Activated T-cell treated with anti-CD3 and anti-CD28 coated beads for 1 hour (primary cell): ENCODE measurements at regions not wholly inside any gene's neighbourhood (a gene's known extent, or its start where the extent isn't known, plus 50 kb on each side); places are given as distances from the start of the nearest gene placed in this dataset.
"Not testable (repeated sequence)": the region's sequence is repeated elsewhere in the genome, so short reads cannot be mapped to it uniquely, and the experiment has no call there.

ENCODE experiments used
- DNase-seq: peaks from one replicate; pipeline ENCODE4 v3.0.0-alpha.2; 2020; ENCODE audit warnings: low read depth

DNA sequence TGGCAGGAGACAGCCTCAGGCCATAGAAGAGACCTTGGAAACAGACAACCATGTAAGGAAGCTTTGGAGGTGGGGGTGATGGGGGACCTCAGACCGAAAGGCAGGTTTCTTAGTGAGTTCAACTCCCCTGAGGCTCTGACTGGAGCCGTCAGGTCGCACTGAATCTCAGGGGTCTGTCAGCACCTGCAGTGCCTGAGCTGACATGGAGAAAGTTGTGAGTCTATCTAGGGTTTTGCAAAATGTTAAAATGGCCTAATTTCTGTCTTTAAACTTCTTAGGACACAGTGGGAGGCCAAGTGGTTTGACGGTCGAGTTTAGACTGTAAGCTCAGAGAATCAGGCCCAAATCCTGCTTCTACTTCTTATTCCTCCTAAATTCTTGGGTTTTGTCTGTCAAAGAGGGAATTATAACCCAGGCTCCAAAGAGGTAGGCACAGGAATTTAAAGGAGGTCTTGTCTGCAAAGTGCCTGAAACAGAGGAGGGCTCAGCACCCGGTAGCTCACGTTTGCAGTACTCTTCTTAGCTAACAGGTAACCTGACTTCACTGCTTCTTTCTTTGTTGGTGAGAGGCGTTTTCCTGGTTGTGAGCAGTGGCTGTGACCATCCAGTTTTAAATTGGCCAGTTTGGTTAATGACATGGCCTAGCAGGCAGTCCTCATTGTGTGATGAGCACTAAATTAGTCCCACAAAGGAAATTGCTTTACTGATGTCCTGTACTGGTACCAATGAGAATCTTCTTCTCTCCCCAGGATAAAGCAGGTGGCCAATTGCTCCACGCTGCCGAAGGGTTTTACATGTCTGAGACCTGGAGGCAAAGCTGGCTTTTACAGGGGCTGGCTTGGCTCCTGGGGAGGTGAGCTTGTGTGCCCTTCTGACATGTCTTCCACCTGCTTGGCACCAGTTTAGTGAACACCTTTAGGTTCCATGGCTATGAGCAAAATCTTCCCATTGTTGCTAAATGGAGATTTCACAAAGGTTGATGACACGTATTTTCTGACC lies 95.7 kb downstream of the MYCN start:
- DNase-seq = no peak

DNA sequence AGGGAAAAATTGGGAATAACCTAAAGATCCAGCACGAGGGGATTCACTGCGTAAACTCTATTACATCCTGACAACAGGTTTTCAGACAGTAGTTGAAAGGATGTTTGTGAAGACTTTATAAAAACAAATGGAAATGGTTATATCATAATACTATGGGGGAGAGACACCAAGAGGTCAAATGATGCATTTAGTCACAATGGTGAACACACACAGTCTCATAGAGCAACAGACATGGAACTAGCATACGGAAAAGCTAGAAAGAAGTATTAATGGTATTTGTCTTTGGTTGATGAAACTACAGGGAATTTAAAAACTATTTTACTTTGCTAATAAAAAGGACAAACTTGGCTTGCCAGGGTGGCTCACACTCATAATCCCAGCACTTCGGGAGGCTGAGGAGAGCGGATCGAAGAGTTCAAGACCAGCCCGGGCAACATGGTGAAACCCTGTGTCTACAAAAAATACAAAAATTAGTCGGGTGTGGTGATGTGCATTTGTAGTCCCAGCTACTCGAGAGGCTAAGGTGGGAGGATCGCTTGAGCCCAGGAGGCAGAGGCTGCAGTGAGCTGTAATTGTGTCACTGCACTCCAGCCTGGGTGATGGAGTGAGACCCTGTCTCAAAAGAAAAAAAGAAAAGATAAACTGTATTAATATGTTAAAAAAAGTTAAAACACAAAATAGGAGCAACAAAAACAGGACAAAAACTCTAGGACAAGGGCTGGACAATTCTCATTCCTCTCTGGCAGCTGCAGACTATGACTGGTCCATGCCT lies 94.8 kb downstream of the MYCN start:
- no peak for DNase-seq

DNA sequence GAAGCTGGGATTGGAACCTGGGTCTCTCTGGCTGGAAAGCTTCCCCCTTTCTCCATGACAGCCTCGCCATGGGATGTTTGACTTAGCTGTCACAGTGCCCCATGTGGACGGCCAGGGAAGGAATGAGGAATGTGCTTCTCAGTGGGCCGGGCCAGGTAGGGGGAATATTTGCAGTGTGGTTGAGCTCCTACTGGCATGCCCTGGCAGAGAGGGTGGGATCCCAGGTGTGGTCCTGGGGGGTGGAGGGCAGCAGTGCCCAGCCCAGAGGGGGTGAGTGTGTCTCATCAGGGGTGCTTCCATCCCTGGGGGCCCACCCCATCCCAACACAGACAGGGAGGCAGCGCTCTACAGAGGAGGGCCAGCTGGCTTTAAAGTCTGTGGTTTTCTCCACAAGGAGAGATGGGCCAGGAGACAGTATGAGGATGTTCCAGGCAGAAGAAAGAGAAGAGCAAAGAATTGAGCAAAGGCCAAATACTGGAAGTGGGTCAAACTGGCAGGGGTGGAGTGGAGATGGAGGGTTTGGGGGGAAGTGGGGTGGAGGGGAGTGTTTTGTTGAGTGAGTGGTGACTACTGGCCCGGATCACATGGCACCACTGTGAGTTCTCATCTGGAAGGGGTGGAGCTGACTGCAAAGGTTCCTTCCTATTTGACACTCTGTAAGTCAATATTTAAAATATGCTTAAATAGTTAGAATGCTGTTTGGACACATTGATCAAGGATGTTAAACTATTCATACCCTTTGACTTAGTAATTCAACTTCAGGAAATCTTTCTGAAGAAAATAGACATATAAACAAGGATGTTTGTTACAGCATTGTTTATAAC lies 94.0 kb downstream of the MYCN start:
- DNase-seq = no peak

DNA sequence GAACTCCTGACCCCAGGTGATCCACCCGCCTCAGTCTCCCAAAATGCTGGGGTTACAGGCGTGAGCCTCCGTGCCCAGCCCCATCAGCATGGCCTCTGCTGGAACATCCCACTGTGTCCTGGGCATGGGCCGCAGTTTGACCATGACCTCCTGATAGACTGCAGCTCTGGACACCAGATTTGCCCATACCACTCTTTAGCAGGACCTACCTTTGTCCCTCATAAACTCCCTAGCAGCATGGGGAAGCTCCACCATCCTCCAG lies 92.6 kb downstream of the MYCN start:
- DNase-seq = no peak

DNA sequence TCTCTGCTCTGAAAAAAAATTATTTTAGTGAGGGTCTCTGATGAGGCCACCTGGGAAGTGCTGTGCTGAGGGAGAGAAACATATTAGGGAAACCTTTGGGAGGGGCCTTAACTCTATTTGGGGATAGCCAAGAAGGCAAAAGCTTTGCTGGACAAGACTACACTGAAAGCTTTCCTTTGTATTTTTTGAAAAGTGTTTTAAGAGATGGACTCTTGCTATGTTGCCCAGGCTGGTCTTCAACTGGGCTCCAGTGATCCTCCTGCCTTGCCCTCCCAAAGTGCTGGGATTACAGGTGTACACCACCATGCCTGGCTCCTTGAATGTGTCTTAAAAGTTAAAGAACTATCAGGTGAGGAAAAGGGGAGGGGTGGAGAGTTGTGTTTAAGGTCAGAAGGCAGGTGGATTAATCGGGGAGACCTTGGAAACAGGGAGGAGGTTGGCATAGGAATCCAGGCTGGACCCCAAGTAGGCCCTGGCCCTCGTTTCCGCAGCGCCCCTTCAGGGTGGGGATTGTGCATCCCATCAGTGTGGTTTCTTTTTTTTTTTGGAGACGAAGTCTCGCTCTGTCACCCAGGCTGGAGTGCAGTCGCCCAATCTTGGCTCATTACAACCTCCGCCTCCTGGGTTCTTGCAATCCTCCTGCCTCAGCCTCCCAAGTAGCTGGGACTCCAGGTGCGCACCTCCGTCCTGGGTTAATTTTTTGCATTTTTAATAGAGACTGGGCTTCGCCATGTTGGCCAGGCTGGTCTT lies 92.1 kb downstream of the MYCN start:
- no peak for DNase-seq

DNA sequence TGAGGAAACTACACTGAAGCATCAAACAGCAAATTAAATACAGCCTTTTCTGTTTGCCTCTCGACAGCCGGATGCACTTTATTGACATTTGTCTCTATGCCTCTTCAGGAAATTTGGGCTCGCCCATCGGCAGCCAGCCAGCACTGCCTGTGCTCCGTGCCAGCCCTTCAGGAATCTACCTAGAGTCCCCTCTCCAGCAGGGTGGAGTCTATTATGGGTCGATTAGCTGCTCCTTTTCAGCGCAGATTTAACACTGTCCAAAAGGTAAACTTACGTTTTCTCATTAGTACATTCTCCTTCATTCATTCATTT lies 91.5 kb downstream of the MYCN start:
- no peak for DNase-seq

DNA sequence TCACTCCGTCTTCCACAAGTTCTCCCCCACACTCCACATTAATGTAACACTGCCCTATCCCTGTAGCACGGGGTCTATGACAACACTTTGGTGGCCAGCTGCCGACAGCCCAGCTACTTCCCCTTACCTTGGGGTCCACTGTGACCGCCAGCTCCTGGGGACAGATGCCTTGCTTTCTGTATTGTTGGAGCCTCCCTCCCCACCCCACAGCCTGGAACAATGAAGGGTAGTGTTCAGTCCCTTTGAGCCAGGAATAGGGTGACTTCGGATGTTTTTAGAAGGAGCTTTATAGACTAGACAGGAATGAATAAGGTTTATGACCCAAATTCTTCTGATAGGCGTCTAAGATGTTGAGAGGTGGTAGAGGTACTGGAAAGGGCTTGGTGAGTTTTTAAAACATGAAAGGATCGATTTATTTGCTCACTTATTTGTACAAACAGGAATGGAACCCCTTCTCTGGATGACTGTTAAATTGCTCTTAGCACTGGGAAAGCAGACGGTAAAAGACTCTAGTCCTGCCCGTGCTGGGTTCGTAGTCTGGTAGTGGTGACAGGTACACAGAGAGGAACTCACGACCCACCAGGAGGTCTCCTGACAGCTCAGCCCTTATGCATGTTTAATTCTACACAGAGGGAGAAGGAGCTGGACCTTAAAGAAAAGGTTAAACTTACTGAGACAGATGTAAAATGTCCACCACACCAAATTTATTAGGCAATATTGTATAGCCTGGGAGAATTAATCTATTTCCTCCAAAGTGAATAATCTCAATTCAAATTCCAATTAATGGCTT lies 90.9 kb downstream of the MYCN start:
- DNase-seq = no peak

DNA sequence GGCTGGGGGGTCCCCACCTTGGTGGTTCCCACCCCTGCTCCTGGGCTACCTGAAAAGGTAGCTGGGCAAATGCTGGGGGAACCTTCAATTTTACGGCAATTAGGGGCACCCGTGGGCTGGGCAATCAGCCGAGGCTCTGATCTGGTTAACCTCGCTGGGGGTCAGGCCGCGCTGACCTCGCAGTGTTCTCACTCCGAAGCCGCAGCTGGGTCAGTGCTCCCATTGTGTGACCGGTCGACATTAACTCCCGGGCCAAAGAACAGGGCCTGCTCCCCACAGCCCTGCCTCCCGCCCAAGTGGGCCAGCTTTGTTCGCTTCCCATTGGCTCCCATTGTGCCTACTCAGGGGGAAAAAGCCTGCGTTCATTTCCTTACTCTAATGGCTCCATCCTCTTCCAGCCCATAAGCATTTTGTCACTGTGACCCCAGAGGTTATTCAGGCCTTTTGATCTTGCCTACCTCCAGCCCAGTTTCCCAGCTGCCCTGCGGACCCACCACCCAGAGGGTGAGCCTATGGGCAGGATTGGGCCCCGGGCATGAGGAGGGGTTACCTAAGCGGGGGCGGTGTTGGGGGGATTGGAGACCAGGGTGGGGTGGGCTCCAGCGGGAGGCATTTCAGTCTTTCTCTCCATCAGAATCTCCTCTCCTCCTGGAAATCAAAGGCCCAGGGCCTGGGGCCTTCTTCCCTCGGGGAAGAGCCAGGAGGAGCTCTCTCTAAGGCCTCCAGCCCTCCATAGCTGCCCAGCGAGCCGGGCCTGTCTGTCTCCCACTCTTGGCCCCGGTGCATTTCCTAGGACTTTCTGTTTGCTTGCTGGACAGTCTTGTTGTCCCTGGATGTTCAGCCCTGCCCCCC lies 90.1 kb downstream of the MYCN start:
- DNase-seq = no peak

DNA sequence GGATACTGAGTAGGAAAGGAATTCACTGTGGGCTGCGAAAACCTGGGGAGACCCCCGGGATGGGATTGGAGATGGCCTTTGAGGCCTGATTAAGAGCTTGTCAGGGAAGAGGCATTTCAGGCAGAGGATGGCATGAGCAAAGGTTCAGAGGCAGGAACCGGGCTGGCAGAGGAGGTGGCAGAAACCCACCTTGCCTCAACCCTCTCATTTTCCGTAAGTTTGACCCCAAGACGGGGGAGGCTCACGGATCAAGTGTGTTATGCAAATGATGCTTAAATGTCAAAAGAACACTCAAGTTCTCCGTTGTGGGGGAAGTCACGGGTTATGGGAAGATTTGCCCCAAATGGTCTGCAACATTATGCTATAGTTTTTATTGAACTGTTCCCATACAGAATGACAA lies 88.3 kb downstream of the MYCN start:
- DNase-seq = no peak

DNA sequence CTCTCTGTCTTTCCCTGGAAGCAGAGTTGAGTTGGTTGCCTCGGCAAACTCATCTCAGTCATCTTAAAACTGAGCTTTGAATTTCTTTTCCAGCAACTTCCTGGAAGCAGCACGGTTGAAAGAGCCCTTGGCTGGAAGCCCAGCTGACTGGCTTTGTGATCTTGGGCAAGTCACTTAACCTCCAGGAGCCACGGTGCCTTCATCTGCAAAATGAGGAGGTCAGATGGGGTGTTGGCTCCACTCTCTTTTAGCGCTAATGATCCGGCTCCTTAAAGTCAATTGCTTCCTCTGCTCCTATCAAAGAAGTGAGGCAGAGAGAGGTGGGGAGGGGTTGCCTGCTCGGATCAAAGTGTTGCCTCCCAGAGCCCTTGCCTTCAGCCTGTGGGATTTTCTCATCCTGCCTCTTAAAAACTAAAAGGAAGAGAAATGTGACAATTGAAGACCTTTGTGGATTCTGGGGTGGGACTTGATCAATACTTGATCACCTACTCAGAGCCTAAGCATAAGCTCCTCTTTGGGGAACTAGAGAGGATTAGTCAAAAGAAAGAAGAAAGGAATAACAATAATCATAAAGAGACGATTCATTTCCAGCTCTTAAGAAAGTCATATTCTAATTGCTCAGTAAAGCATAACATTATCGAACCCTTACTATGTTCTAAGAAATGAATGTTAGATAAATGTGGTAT lies 86.6 kb downstream of the MYCN start:
- no peak for DNase-seq

DNA sequence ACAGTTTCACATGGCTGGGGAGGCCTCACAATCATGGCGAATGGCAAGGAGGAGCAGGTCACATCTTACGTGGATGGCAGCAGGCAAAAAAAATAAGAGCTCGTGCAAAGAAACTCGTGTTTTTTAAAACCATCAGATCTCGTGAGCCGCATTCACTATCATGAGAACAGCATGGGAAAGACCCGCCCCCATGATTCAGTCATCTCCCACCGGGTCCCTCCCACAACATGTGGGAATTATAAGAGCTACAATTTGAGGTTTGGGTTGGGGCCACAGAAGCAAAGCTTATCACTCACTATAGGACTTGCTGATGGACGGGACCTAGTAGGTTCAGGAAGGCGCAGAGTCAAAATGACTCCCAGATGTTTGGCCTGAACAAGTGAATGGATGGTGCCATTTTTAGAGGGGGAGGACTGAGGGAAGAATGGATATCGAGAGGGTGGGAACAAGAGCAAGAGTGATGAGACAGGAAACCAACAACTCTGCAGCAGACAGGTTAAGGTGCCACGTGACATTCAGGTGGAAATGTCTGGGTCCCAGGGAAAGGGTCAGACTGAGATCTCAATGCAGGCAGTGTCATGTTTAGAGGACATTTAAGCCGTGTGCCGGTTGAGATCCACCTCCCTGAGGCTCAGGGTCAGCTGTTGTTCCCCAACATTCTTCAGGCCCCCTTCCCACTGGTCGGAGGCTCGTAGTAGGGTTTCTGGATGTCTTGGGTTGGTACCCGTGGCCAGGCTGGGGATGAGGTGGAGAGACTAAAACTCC lies 85.7 kb downstream of the MYCN start:
- DNase-seq = no peak

DNA sequence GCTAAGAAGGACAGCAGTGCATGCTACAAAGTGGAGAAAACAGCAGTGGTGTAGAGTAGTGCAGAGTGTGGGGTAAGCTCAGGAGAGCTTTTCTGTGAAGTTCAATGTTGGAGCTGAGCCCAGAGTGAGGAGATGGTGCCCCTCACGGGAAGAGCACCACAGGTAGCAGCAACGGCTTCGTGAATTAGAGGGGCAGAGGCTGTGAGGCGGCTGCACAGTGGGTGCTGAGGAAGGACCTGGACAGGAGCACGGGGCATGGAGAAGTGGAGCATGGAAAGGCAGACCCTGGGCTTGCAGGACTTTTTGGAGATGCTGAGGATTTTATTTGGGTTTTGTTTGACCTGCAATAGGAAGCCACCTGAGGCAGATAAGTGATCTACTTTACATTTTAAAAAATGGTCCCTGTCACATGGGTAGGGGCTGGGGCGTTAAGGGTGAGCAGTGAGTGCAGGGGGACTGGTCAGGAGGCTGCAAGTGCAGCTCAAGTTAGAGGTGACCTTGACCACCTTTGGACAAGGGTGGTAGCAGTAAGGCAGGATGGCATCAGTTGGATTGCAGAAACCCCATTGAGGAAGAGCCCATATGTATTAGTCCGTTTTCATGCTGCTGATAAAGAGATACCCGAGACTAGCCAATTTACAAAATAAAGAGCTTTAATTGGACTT lies 85.0 kb downstream of the MYCN start:
- no peak for DNase-seq

DNA sequence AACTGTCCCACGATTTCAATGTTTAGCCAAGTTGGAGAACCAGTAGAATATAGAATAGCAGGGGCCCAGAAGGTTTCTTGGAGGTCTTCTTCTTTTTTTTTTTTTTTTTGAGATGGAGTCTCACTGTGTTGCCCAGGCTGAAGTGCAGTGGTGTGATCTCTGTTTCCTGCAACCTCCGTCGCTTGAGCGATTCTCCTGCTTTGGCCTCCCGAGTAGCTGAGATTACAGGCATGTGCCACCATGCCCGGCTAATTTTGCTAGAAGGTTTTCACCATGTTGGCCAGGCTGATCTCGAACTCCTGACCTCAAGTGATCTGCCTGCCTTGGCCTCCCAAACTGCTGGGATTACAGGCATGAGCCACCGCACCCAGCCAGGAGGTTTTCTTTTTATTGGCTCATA lies 84.3 kb downstream of the MYCN start:
- not testable (repeated sequence) for DNase-seq

DNA sequence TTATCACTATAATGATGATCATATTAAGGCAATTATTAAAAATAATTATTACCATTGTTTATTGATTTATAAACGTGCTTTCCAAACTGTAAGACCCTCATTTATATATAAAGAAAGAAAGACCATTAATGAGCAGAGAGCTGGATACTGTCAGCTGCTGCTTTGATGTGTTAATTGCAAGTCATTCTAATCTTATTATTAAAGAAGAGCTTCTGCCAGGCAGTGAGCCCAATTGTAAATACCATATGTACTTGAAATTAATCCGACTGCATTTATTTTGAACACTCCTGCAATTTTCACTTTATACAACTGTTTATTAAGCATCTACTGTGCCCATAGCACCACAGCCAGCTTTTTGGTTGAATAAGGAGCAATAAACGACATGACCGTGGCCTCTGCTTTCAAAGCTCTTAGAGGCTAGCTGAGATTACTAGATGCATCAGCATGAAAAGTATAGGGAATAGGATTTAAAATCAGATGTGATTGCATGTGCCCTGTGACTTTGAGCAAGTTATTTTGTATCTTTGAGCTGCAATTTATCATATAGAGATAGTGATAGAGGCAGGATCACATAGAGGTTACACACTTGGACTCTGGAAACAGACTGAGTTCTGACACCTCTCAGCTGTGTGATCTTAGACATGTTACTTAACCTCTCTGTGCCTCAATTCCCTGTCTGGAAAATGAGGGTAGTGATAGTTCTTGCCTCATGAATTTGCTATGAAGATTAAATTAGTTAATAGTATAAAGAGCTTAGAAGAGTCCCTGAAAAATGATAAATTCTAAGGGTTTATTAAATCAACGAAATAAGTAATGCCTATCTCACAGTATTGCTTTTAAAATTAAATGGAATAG lies 83.4 kb downstream of the MYCN start:
- DNase-seq = no peak

DNA sequence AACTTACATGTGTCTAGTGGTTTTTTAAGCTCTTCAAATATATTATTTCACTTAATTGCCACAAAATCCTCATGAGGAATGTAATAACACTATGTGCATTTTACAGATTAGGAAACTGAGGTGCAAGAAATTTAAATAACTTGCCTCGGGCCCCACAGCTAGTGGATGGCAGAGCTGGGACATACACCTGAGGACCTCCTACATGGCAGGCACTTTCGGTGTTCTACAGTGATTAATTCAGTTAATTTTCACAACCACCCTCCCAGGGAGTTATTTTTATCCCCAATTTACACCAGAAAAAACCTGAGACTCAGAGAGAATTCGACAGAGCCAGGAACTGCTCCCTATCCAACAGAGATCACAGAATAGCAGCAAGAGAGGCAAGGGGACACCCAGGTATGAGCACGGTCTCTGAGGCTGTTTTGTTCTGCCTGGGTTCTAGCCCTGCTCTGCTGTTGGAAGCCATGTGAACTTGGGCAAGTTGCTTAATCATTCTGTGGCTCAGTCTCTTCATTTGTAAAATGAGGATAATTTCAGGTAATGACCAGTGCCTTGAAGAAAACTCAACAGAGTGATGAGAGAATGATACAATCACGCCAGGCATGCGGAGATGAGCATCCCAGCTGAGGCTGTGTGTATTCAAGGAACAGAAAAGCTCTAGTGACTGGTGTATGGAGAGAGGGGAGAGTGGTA lies 82.3 kb downstream of the MYCN start:
- DNase-seq = no peak

DNA sequence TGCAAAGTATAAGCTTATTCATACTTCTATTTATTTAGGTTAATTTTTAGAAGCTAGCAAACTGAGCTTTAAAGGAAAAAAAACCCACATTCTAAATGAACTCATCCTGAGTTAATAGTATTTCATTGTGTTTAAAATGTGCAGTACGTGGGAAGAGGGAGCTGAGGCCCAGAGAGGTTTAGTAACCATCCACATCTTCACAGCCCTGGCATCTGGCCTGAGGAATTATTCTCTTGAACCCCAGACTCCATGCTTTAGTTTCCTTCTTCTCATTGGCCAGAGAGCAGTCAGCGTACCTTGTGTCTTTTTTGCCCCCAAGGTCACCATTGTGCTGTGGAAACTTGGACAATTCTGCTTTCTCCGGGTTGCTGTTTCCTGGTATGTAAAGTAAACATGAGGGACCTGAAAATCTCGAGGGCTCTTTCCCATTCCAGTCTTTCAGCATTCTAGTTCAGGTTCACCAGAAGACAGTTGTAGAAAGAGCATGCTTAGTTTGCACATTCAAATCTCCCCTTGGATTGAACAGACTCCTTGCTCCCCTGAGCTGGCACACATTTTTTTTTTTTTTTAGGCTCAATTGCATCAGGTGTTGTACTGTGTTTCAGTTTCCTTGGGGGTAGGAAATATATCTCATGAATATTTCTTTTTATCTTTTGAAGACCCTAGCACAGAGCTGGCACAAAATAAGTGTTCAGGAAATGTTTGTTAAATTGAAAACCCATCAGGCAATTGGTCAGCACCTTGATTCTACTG lies 81.4 kb downstream of the MYCN start:
- DNase-seq = no peak
